ENCODE measurements at regions not wholly inside any gene's neighbourhood (a gene's known extent, or its start where the extent isn't known, plus 50 kb on each side); places are given as distances from the start of the nearest gene placed in this dataset.

DNA sequence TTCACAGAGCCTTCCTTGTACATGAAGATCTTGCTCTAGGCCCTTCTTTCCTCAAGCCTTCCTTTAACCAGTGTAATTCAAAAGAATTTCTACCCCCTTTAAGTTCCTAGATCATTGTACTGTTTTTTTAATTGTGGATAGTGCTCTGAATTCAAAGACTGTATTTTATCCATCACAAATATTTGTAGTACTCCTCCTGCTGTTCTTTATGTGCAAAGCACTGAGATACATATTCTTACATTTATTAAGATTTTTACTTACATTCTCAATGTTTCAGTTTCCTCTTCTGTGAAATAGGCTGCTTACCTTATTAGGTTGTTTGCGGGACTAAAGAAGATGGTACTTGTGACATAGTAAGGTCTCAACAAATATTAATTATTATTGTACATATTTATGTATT is 168.8 kb upstream of the PDE4B start:
- Histone ChIP-seq H3K4me1 (no peaks in the 10 kb centered on the region), H3K9ac (ENCODE audit: low read depth in 2 of 2, low read length in 2 of 2) (no peak overlapping the region), H3K36me3 (no peaks in the 10 kb centered on the region), H3K27ac (no peak overlapping the region), H3K9me3 (no peaks in the 10 kb centered on the region), H3K27me3 (no peaks in the 10 kb centered on the region), H3K4me3 (no peak overlapping the region)
- TF ChIP-seq CTCF (IDR thresholded peaks at IDR 0.05): no peak
- DNase-seq: no peak
- intact Hi-C loops (cut with DNase I): no loop called here

DNA sequence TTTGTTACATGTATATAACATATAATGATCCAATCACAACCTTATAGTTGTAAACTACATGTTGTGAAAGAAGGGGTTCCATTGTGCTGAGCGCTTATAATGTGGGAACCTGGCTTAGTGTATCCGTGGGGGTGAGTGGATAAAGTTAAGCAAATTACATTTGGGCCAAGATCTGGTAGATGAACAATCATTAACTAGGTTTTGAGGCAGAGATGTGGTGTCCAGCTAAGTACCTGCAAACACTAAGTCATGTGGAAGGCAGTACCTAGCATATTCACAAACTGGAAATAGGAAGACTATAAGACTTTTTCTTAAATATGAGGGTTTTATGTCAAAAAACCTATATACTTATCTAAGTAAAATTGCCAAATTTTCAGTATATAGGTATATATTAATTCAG is 167.2 kb upstream of the PDE4B start:
- Histone ChIP-seq H3K27ac (no peak overlapping the region), H3K4me1 (no peaks in the 10 kb centered on the region), H3K4me3 (no peak overlapping the region), H3K36me3 (no peaks in the 10 kb centered on the region), H3K9me3 (no peaks in the 10 kb centered on the region), H3K9ac (ENCODE audit: low read depth in 2 of 2, low read length in 2 of 2) (no peak overlapping the region), H3K27me3 (no peaks in the 10 kb centered on the region)
- intact Hi-C loops (cut with DNase I): no loop called here
- DNase-seq: no peak
- no peak for TF ChIP-seq CTCF (IDR thresholded peaks at IDR 0.05)

GRCh38 chr1:65626003-65626402 is 166.7 kb upstream of the PDE4B start:
- TF ChIP-seq CTCF (IDR thresholded peaks at IDR 0.05): no peak
- intact Hi-C loops (cut with DNase I): no loop called here
- H3K27me3 ChIP-seq: no peaks in the 10 kb centered on the region
- H3K36me3 ChIP-seq: no peaks in the 10 kb centered on the region
- no peak overlapping the region for H3K9ac ChIP-seq (ENCODE audit: low read depth in 2 of 2, low read length in 2 of 2)
- no peaks in the 10 kb centered on the region for H3K4me1 ChIP-seq
- peak; percentile 41 for DNase-seq
- no peak overlapping the region for H3K4me3 ChIP-seq
- H3K9me3 ChIP-seq: no peaks in the 10 kb centered on the region
- H3K27ac ChIP-seq: no peak overlapping the region

DNA sequence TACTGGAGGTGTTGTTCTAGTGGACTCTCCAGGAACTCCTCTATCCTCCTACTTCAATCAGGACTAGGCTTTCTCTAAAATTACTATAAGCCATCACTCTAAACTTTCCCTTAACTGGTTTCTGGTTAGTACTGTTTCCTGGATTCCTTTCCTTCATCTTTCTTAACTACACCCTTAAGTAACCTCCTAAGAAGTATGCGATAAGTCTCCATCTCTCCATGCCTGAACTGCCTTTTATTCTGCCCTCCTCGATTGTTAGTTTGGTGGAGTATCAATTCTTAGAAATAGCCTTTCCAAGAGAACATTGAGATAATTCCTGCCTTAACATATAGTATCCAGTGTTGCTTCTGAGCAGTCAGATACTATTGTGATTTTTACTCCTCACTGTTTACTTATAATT is 162.9 kb upstream of the PDE4B start:
- Histone ChIP-seq H3K36me3 (no peaks in the 10 kb centered on the region), H3K9me3 (no peaks in the 10 kb centered on the region), H3K27ac (no peak overlapping the region), H3K27me3 (no peaks in the 10 kb centered on the region), H3K9ac (ENCODE audit: low read depth in 2 of 2, low read length in 2 of 2) (no peak overlapping the region), H3K4me1 (no peaks in the 10 kb centered on the region), H3K4me3 (no peak overlapping the region)
- TF ChIP-seq CTCF (IDR thresholded peaks at IDR 0.05): no peak
- intact Hi-C loops (cut with DNase I): no loop called here
- no peak for DNase-seq

DNA sequence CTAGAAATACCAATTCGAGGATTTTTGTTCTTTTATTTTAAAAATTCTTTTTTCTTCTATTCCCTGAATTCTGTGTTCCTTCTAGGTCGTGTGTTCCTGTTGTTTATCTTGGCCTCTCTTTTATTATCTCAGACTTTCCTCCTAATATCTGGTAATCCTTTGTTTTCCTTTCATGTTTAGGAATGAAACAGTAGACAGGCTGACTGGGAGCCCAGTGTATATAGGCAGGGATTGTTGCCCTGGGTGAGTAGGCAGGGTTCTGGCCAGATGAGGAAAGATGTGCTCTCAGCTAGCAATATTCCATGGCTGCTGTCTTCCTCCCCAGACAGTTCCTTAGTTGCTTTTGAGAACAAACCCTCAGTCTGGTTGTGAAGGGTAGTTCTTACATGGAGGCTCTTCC is 161.8 kb upstream of the PDE4B start:
- TF ChIP-seq CTCF (IDR thresholded peaks at IDR 0.05): no peak
- H3K4me1 ChIP-seq: no peaks in the 10 kb centered on the region
- H3K9ac ChIP-seq (ENCODE audit: low read depth in 2 of 2, low read length in 2 of 2): no peak overlapping the region
- H3K9me3 ChIP-seq: no peaks in the 10 kb centered on the region
- no peaks in the 10 kb centered on the region for H3K27me3 ChIP-seq
- H3K4me3 ChIP-seq: no peak overlapping the region
- intact Hi-C loops (cut with DNase I): no loop called here
- no peak for DNase-seq
- H3K27ac ChIP-seq: no peak overlapping the region
- H3K36me3 ChIP-seq: no peaks in the 10 kb centered on the region

- Histone ChIP-seq H3K4me3 (no peak overlapping the region), H3K9me3 (no peaks in the 10 kb centered on the region), H3K4me1 (no peaks in the 10 kb centered on the region), H3K27me3 (no peaks in the 10 kb centered on the region), H3K9ac (ENCODE audit: low read depth in 2 of 2, low read length in 2 of 2) (no peak overlapping the region), H3K36me3 (no peaks in the 10 kb centered on the region), H3K27ac (peak overlapping the region; percentile 43)
- DNase-seq: no peak
- intact Hi-C loops (cut with DNase I): no loop called here
- no peak for TF ChIP-seq CTCF (IDR thresholded peaks at IDR 0.05)
Observed at GRCh38 chr1:65632235-65632634, 160.5 kb upstream of the PDE4B start.
